ENCODE measurements at regions not wholly inside any gene's neighbourhood (a gene's known extent, or its start where the extent isn't known, plus 50 kb on each side); places are given as distances from the start of the nearest gene placed in this dataset.
"Not testable (repeated sequence)": the region's sequence is repeated elsewhere in the genome, so short reads cannot be mapped to it uniquely, and the experiment has no call there.

GRCh38 chr2:212752730-212753351 is 214.2 kb upstream of the ERBB4 start:
- no peak for DNase-seq

- DNase-seq: no peak
Measured at GRCh38 chr2:212745359-212745758, 206.8 kb upstream of the ERBB4 start.

GRCh38 chr2:212737392-212738172 is 199.0 kb upstream of the ERBB4 start:
- DNase-seq: no peak

- DNase-seq: no peak
Measured at GRCh38 chr2:212736385-212736726, 197.8 kb upstream of the ERBB4 start.

- DNase-seq: no peak
Measured at GRCh38 chr2:212733273-212733672, 194.7 kb upstream of the ERBB4 start.

GRCh38 chr2:212732860-212733259 is 194.3 kb upstream of the ERBB4 start:
- no peak for DNase-seq

- no peak for DNase-seq
Measured at GRCh38 chr2:212730994-212731393, 192.4 kb upstream of the ERBB4 start.

- DNase-seq: no peak
Measured at GRCh38 chr2:212728717-212729116, 190.1 kb upstream of the ERBB4 start.

- no peak for DNase-seq
Measured at GRCh38 chr2:212727751-212728150, 189.1 kb upstream of the ERBB4 start.

GRCh38 chr2:212726403-212726802 is 187.8 kb upstream of the ERBB4 start:
- no peak for DNase-seq

- DNase-seq: no peak
Measured at GRCh38 chr2:212725180-212725579, 186.6 kb upstream of the ERBB4 start.

- DNase-seq: no peak
Measured at GRCh38 chr2:212723226-212723625, 184.6 kb upstream of the ERBB4 start.

- no peak for DNase-seq
Measured at GRCh38 chr2:212722046-212722445, 183.4 kb upstream of the ERBB4 start.

- DNase-seq: peak; percentile 13
Measured at GRCh38 chr2:212721026-212721451, 182.4 kb upstream of the ERBB4 start.

GRCh38 chr2:212715411-212715810 is 176.8 kb upstream of the ERBB4 start:
- DNase-seq: not testable (repeated sequence)

- DNase-seq: no peak
Measured at GRCh38 chr2:212713681-212714080, 175.1 kb upstream of the ERBB4 start.

- DNase-seq: no peak
Measured at GRCh38 chr2:212712991-212713390, 174.4 kb upstream of the ERBB4 start.

- DNase-seq: no peak
Measured at GRCh38 chr2:212712466-212712865, 173.9 kb upstream of the ERBB4 start.

- no peak for DNase-seq
Measured at GRCh38 chr2:212711856-212712255, 173.3 kb upstream of the ERBB4 start.

GRCh38 chr2:212709280-212709679 is 170.7 kb upstream of the ERBB4 start:
- no peak for DNase-seq

GRCh38 chr2:212708355-212708754 is 169.8 kb upstream of the ERBB4 start:
- DNase-seq: no peak

GRCh38 chr2:212695426-212695825 is 156.8 kb upstream of the ERBB4 start:
- no peak for DNase-seq

GRCh38 chr2:212694398-212694797 is 155.8 kb upstream of the ERBB4 start:
- no peak for DNase-seq

- no peak for DNase-seq
Measured at GRCh38 chr2:212692466-212692865, 153.9 kb upstream of the ERBB4 start.
